BJ (cell line): ENCODE measurements at regions not wholly inside any gene's neighbourhood (a gene's known extent, or its start where the extent isn't known, plus 50 kb on each side); places are given as distances from the start of the nearest gene placed in this dataset.
"Not testable (repeated sequence)": the region's sequence is repeated elsewhere in the genome, so short reads cannot be mapped to it uniquely, and the experiment has no call there.

Source experiments
- CTCF ChIA-PET: fragments of 350-600 bp; formaldehyde crosslinking; extraction: SDS; loops from one replicate; lab custom pipeline; 2021; ENCODE audit warnings: antibody characterized with exemption, inconsistent platforms; lab: Yijun Ruan, JAX
- POLR2A ChIA-PET: fragments of 300-600 bp; sonication (Branson Sonifier 250); formaldehyde crosslinking; extraction: SDS; loops from one replicate; lab custom pipeline; 2021; ENCODE audit warnings: antibody characterized with exemption; lab: Charles Lee
- DNase-seq: peaks from one replicate; pipeline ENCODE4 v3.0.0-alpha.2; 2011; ENCODE audit warnings: low read depth
- H3K27me3 ChIP-seq: 2 replicates; pipeline ENCODE4 v1.6.0; 2011; ENCODE audit warnings: low read length; ENCODE audit not compliant: control insufficient read depth, insufficient read depth
- H3K36me3 ChIP-seq: 2 replicates; pipeline ENCODE4 v1.5.1; 2011; ENCODE audit warnings: low read length; ENCODE audit not compliant: control insufficient read depth, insufficient read depth
- H3K4me3 ChIP-seq: 2 replicates; pipeline ENCODE4 v1.5.1; 2011; ENCODE audit warnings: low read depth, mild to moderate bottlenecking, control low read depth, low read length
- CTCF ChIP-seq: IDR thresholded peaks from 2 replicates; pipeline ENCODE4 v1.5.1; 2011; ENCODE audit warnings: low read depth, mild to moderate bottlenecking, control low read depth, inconsistent platforms, low read length, moderate library complexity; ENCODE audit not compliant: insufficient read depth

- POLR2A ChIA-PET = no interaction called here
- no peak for TF ChIP-seq CTCF
- CTCF ChIA-PET = no interaction called here
- Histone ChIP-seq H3K36me3 (no peaks in the 10 kb centered on the region), H3K4me3 (no peak overlapping the region), H3K27me3 (no peaks in the 10 kb centered on the region)
- no peak for DNase-seq
Observed at GRCh38 chr7:24164401-24164800, 119.6 kb upstream of the NPY start.

GRCh38 chr7:24169077-24169624 lies 114.8 kb upstream of the NPY start:
- DNase-seq = no peak
- CTCF ChIA-PET = no interaction called here

GRCh38 chr7:24171951-24172350 lies 112.0 kb upstream of the NPY start:
- H3K27me3 ChIP-seq, DNase-seq, H3K36me3 ChIP-seq, POLR2A ChIA-PET, H3K4me3 ChIP-seq, CTCF ChIA-PET: not testable (repeated sequence)

More at GRCh38 chr7:24169077-24169624, 114.8 kb upstream of the NPY start:
- Histone ChIP-seq H3K4me3 (no peak overlapping the region), H3K27me3 (no peaks in the 10 kb centered on the region), H3K36me3 (no peaks in the 10 kb centered on the region)
- TF ChIP-seq CTCF = no peak
- POLR2A ChIA-PET = no interaction called here

- Histone ChIP-seq H3K4me3 (no peak overlapping the region), H3K36me3 (no peaks in the 10 kb centered on the region), H3K27me3 (no peaks in the 10 kb centered on the region)
- no peak for DNase-seq
- TF ChIP-seq CTCF = no peak
- POLR2A ChIA-PET = no interaction called here
- CTCF ChIA-PET = no interaction called here
Observed at GRCh38 chr7:24172856-24173255, 111.1 kb upstream of the NPY start.

DNA sequence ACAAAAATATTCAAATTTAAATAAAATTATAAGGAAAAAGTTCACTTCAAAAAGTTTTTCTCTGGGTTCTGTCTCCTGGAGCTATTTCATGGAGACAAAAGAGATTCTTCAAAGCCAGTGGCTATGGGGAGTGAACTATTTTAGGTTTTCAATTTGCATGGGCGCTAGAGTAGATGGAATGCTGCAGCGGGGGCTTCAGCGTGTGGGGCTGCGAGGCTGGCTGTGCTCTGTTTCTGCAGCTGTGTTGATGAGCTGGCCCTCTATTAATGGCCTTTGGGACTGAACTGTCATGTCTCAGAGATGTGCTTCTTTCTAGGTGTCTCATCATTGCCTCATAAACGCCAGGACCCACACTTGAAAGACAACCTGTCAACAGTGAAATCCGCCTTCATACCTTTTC lies 108.4 kb upstream of the NPY start:
- POLR2A ChIA-PET = interaction anchor here (0.7 kb wide), 1 partner anchor 20 kb away, joined by 3 read pairs; no protein-coding TSS in a partner anchor
- no peaks in the 10 kb centered on the region for H3K36me3 ChIP-seq
- no peak for TF ChIP-seq CTCF
- CTCF ChIA-PET = no interaction called here
- no peak overlapping the region for H3K4me3 ChIP-seq
- no peak for DNase-seq
- H3K27me3 ChIP-seq = no peaks in the 10 kb centered on the region
